Caki2 (cell line): ENCODE measurements at regions not wholly inside any gene's neighbourhood (a gene's known extent, or its start where the extent isn't known, plus 50 kb on each side); places are given as distances from the start of the nearest gene placed in this dataset.

Experiments used
- DNase-seq: peaks from one replicate; pipeline ENCODE4 v3.0.0-alpha.2; 2015; ENCODE audit warnings: low read depth
- in situ Hi-C: cut with HindIII; loops from 2 replicates; pipeline ENCODE4 v1.10.0; 2016; ENCODE audit warnings: low sequenced_read_pairs, low pct_unique_long_range_greater_than_20kb, mixed read lengths

DNA sequence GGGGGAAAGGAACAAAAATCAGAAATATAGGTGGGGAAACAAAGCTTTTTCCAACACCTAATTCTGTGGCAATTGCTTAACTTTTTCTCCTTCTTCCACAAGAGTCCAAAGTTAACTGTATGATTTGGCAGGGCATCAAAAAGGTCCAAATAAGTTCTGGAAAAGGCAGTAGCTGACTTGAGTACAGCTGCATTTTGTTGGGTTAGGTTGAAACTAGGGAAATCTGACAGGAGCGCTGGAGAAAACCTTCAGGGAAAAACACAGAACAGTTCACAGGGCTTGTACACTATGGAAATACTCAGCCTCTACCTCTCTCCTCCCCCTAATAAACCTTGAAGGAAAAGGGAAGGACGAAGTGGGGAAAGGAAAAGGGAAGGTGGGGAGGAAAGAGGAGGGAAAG lies 438.6 kb downstream of the ZEB2 start:
- in situ Hi-C loops = no loop called here
- no peak for DNase-seq

DNA sequence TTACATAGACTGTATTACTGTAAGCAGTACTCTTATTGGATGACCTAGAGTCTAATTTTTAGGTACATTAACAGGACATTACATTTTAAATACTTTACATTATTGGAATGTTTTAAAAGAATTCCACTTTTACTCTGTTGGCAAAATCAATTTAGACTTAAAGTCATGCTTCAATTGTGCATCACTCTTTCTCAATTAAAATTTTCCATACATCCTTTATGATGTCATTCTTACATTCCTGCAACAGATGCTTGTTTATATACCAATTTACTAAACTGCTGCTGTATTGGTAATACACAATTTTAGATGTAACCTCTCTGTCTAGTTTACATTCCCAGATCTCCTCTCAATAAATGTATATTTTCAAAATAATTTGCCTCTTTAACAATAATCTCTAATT lies 440.1 kb downstream of the ZEB2 start:
- no peak for DNase-seq
- in situ Hi-C loops = no loop called here

- in situ Hi-C loops = no loop called here
Observed at GRCh38 chr2:144078802-144079724, 440.9 kb downstream of the ZEB2 start.

GRCh38 chr2:144078106-144078505 lies 441.8 kb downstream of the ZEB2 start:
- in situ Hi-C loops = no loop called here
- no peak for DNase-seq

More at GRCh38 chr2:144078802-144079724, 440.9 kb downstream of the ZEB2 start:
- DNase-seq = no peak

DNA sequence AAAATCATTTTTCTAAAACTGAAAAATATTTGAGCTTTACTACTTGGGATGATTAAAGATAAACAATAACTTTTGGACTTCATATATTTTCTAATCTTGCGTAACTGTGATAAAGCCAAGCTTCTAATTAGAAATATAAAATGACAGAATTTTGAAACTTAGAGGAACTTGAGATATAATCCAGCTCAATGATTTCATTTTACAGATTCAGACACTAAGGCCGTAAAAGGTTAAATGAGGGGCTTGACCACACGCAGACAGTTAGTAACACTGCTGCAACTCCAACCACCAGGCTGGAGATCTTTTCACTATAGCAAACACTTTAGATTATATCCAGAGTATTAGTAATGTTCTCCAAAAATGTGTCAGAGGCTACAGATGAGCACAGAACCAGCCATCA lies 445.5 kb downstream of the ZEB2 start:
- in situ Hi-C loops = no loop called here

GRCh38 chr2:144071461-144071860 lies 448.5 kb downstream of the ZEB2 start:
- no peak for DNase-seq
- in situ Hi-C loops = no loop called here

More for the DNA sequence above, 445.5 kb downstream of the ZEB2 start:
- no peak for DNase-seq

DNA sequence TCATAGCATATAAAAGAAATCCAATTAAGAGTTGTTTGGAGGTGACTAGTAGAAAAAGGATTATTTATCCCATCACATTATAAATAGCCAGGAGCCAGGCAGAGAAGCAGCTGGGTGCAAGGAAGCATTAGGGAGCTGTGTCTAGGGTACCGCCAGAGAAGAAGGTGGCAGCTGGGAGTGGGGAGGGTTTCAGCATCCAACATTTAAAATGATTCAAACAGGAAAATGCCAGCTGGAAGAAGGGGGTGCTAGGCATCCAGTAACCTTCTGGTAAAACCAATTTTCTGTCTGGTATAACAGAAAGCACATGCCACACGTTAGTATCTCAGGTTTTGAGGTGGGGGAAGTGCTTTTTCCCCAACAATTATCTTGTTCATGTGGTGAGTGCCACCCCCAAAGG lies 452.4 kb downstream of the ZEB2 start:
- no peak for DNase-seq

GRCh38 chr2:144063602-144064001 lies 456.3 kb downstream of the ZEB2 start:
- in situ Hi-C loops = no loop called here
- no peak for DNase-seq

More for the DNA sequence above, 452.4 kb downstream of the ZEB2 start:
- in situ Hi-C loops = no loop called here

DNA sequence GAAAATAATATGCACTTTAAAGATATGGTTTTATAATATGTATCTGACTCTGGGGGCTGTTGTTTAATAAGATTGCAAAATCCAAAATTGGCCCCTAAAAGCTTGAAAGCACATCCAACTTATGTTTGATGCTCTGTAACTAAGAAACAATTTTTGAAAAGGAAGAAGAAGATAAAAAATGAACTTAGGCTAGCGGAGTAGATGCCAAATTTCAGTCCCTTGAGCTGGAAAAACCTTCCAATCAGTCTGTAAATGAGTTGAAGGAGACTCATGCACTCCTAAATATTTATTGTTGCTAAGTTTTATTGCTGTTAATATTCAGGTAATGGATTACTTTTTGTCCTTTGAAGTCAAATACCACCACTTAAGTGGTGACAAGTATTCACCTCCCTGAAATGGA lies 465.0 kb downstream of the ZEB2 start:
- in situ Hi-C loops = loop anchor here (10.0 kb wide), 1 partner anchor 150 kb away; no protein-coding TSS in a partner anchor
- no peak for DNase-seq

DNA sequence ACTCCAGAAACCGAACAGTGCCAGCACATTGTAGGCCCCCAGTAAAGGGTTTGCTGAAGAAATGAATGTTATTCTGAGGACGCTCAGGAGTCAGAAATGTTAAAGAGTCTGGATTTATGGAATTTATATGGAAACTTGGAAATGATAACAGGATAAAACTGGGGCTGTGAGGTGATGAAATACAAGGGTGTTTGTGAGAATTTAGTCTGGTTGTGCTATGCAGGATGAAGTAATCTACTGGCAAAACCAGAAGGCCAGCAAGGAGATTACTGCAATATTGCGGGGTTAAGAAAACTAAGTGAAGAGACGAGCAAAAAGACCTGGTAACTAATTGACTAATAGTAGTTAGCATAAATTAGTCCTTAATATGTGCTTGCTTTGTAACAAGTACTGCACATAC lies 467.8 kb downstream of the ZEB2 start:
- no peak for DNase-seq
- in situ Hi-C loops = loop anchor here (10.0 kb wide), 1 partner anchor 153 kb away; no protein-coding TSS in a partner anchor

- DNase-seq = no peak
- in situ Hi-C loops = no loop called here
Observed at GRCh38 chr2:144049137-144049536, 470.8 kb downstream of the ZEB2 start.

GRCh38 chr2:144048631-144049060 lies 471.3 kb downstream of the ZEB2 start:
- no peak for DNase-seq
- in situ Hi-C loops = no loop called here

DNA sequence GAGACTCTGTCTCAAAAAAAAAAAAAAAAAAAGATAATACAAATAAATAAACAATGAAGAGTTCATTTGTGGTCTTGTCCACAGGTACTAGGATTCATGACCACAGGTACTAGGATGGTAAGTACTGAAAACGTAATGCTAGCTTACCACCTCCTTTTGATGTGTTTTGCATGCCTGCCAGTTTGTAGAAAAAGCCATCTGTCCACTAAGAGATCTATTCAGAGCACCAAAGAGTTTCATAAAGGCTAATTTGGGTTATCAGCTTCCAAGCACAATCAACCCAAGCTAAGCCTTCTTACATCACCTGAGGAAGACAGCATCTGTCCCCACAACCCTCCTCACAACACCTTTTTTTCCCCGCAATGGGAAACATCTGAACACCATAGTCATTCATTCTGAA lies 477.2 kb downstream of the ZEB2 start:
- in situ Hi-C loops = no loop called here
- DNase-seq = no peak

DNA sequence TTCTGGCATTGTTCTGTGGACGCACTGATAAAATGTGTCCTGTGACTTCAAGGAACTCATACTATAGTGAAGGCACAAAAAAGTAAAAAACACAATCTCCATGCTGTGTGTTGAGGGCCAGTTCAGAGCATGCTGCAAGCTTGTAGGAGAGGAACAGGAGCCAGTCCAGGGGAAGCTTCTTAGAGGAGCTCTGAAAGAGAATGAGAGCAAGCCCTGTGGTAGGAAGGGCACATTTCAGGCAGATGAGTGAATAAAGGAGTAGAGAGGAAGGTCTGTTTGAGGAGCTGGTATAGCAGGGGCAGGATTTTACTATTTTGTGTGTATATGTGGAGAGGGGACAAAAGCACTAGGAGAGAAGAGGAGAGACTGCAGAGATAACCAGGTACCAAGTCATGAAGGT lies 478.3 kb downstream of the ZEB2 start:
- in situ Hi-C loops = no loop called here
- DNase-seq = no peak

DNA sequence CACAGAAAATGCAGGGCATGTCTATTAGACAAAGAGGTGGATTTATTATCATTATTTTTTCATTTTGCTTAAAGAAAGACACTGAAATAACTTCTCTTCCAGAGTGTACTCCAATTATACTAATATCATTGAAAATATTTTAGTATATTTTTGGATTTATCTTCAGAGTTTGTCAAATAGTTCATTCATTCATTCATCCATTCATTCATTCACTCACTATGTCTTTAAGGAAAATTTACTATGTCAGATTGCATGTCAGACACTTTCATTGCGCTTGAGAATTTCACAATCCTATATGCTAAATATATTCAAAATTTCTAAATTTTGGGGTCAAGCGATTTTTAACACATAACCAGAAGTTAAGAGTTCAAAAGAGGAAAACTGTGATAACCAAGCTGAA lies 479.1 kb downstream of the ZEB2 start:
- in situ Hi-C loops = no loop called here
- DNase-seq = no peak

DNA sequence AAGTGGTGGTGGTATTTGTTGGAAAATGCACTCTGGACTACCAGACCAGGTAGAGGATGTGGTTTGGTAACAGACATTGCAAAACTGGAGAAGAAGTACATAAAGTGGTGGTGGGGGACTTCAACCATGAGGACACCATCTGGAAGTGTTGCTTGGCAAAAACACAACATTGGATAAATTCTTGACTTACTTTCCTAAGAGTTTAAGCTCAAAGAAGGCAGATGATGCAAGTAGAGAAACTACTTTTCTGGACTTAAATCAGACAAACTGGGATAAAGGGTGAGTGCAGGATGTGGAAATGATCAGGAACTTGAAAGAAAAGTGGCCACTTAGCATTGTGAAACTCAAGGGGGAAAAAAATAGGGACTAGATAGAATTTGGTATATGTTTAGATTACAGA lies 487.4 kb downstream of the ZEB2 start:
- in situ Hi-C loops = no loop called here

GRCh38 chr2:144030791-144031190 lies 489.1 kb downstream of the ZEB2 start:
- in situ Hi-C loops = no loop called here
- DNase-seq = no peak

More for the DNA sequence above, 487.4 kb downstream of the ZEB2 start:
- no peak for DNase-seq

- in situ Hi-C loops = no loop called here
- DNase-seq = no peak
Observed at GRCh38 chr2:144027593-144027992, 492.3 kb downstream of the ZEB2 start.

GRCh38 chr2:144026753-144027152 lies 493.2 kb downstream of the ZEB2 start:
- no peak for DNase-seq

DNA sequence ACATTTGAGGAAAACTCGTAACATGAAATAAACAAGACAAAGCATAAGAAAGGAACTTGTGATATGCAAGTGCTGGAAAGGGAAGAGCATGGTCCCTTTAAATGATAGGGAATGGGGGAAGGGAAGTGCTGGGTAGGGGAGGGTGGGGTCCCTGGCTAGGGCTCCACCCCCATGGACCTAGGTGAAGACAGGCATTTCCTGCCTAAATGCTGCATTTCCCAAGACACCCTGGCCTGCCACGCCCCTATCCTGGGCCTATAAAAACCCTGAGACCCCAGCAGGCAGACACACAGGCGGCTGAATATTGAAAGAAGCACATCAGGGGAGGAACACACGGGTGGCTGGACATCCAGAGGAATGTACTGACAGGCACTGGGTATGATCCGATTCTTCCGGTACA lies 499.9 kb downstream of the ZEB2 start:
- in situ Hi-C loops = no loop called here
- no peak for DNase-seq

More at GRCh38 chr2:144026753-144027152, 493.2 kb downstream of the ZEB2 start:
- in situ Hi-C loops = no loop called here
